NCI-H526 treated with DMSO at 0.1 percent for 48 hours (cell line): ENCODE measurements at regions not wholly inside any gene's neighbourhood (a gene's known extent, or its start where the extent isn't known, plus 50 kb on each side); places are given as distances from the start of the nearest gene placed in this dataset.

Experiments used
- DNase-seq: peaks from one replicate; lab custom pipeline; 2025; lab: John Stamatoyannopoulos, UW

GRCh38 chr3:158882445-158882844 is 80.6 kb downstream of the MFSD1 start:
- no peak for DNase-seq

- peak; percentile 22 for DNase-seq
Measured at GRCh38 chr3:158896729-158897128, 94.9 kb downstream of the MFSD1 start.

- DNase-seq: no peak
Measured at GRCh38 chr3:158906749-158907148, 104.9 kb downstream of the MFSD1 start.

- no peak for DNase-seq
Measured at GRCh38 chr3:158908187-158908734, 106.4 kb downstream of the MFSD1 start.

- no peak for DNase-seq
Measured at GRCh38 chr3:158909870-158910269, 108.0 kb downstream of the MFSD1 start.

GRCh38 chr3:158911586-158911985 is 109.7 kb downstream of the MFSD1 start:
- peak; percentile 12 for DNase-seq

- DNase-seq: no peak
Measured at GRCh38 chr3:158912188-158912587, 110.3 kb downstream of the MFSD1 start.

GRCh38 chr3:158912621-158913020 is 110.8 kb downstream of the MFSD1 start:
- DNase-seq: no peak

- DNase-seq: no peak
Measured at GRCh38 chr3:158916111-158916510, 114.3 kb downstream of the MFSD1 start.

- DNase-seq: peak; percentile 34
Measured at GRCh38 chr3:158918008-158918407, 116.2 kb downstream of the MFSD1 start.

- no peak for DNase-seq
Measured at GRCh38 chr3:158918451-158918850, 116.6 kb downstream of the MFSD1 start.

- no peak for DNase-seq
Measured at GRCh38 chr3:158920371-158920770, 118.5 kb downstream of the MFSD1 start.

GRCh38 chr3:158925021-158925420 is 123.2 kb downstream of the MFSD1 start:
- DNase-seq: no peak

GRCh38 chr3:158925828-158926494 is 124.1 kb downstream of the MFSD1 start:
- no peak for DNase-seq

GRCh38 chr3:158935846-158936245 is 134.0 kb downstream of the MFSD1 start:
- DNase-seq: no peak

GRCh38 chr3:158936530-158937113 is 134.8 kb downstream of the MFSD1 start:
- no peak for DNase-seq

- DNase-seq: no peak
Measured at GRCh38 chr3:158950178-158950901, 148.5 kb downstream of the MFSD1 start.

GRCh38 chr3:158953131-158953530 is 151.3 kb downstream of the MFSD1 start:
- no peak for DNase-seq

- peak; percentile 81 for DNase-seq
Measured at GRCh38 chr3:158954420-158954819, 152.6 kb downstream of the MFSD1 start.

GRCh38 chr3:158957777-158958176 is 155.9 kb downstream of the MFSD1 start:
- peak; percentile 10 for DNase-seq

- no peak for DNase-seq
Measured at GRCh38 chr3:158958873-158959272, 157.0 kb downstream of the MFSD1 start.

- DNase-seq: peak; percentile 83
Measured at GRCh38 chr3:158961471-158961870, 159.6 kb downstream of the MFSD1 start.

- DNase-seq: peak; percentile 94
Measured at GRCh38 chr3:158961911-158962310, 160.1 kb downstream of the MFSD1 start.
